Aorta (tissue), 5 donors: ENCODE measurements at regions not wholly inside any gene's neighbourhood (a gene's known extent, or its start where the extent isn't known, plus 50 kb on each side); places are given as distances from the start of the nearest gene placed in this dataset.

Source experiments
- ATAC-seq: fragments of 200-7000 bp; cut with Tn5 transposase; one replicate; pipeline ENCODE4 v1.9.1; 2022; ENCODE audit warnings: moderate library complexity; ENCODE audit not compliant: low FRiP score
- DNase-seq, 2 donors: peaks; one replicate each; pipeline ENCODE4 v3.0.0-alpha.2; 2020
- H3K27ac ChIP-seq, 2 donors: one replicate each; pipeline ENCODE4 v1.5.1; 2013; ENCODE audit warnings: low read length in 2 of 2, mild to moderate bottlenecking in 2 of 2, moderate library complexity in 2 of 2, control low read depth in 1 of 2, inconsistent platforms in 1 of 2, low read depth in 1 of 2
- H3K27me3 ChIP-seq, 2 donors: one replicate each; pipeline ENCODE4 v1.6.1; 2013; ENCODE audit warnings: control low read depth in 1 of 2, low read length in 1 of 2, mild to moderate bottlenecking in 1 of 2, moderate library complexity in 1 of 2; ENCODE audit not compliant: insufficient read depth in 2 of 2, control insufficient read depth in 1 of 2
- H3K36me3 ChIP-seq, 2 donors: one replicate each; pipeline ENCODE4 v1.6.1; 2013; ENCODE audit warnings: control low read depth in 1 of 2, low read length in 1 of 2, mild to moderate bottlenecking in 1 of 2; ENCODE audit not compliant: insufficient read depth in 2 of 2, control insufficient read depth in 1 of 2
- H3K4me1 ChIP-seq, 2 donors: one replicate each; pipeline ENCODE4 v1.6.1; 2013; ENCODE audit warnings: low read length in 2 of 2, control low read depth in 1 of 2, mild to moderate bottlenecking in 1 of 2, moderate library complexity in 1 of 2; ENCODE audit not compliant: insufficient read depth in 2 of 2, control insufficient read depth in 1 of 2
- H3K4me3 ChIP-seq, 2 donors: one replicate each; pipeline ENCODE4 v1.5.1; 2013; ENCODE audit warnings: low read length in 2 of 2, control low read depth in 1 of 2, mild to moderate bottlenecking in 1 of 2
- H3K9me3 ChIP-seq: one replicate; pipeline ENCODE4 v1.6.1; 2013; ENCODE audit warnings: mild to moderate bottlenecking, low read length; ENCODE audit not compliant: control insufficient read depth
- WGBS, 2 donors: extraction: QIAGEN DNeasy Blood & Tissue Kit; methylation state at CpG; one replicate each; pipeline ENCODE4 v1.1.7; 2013; 5-methylcytosine and 5-hydroxymethylcytosine counted together
- intact Hi-C, 2 donors: fragments of 100-400 bp; cut with DNase I; formaldehyde crosslinking; loops; one replicate each; pipeline versions ENCODE4 v1.14.2 to v1.15.0; 2022
- donor health status: healthy with polysubstance abuse.
- donor health status: Bipolar disorder and iron deficiency.
- donor health status: DM: no; HTN: no; CAD: no.
- donor health status: DM: no; HTN: no; CAD: no.
- donor health status: DM: yes; HTN: yes; CAD: no.

- DNase-seq (no peak), ATAC-seq (no peak)
- no peaks in the 10 kb centered on the region for H3K4me1 ChIP-seq
- H3K9me3 ChIP-seq: no peaks in the 10 kb centered on the region
- H3K27me3 ChIP-seq: no peaks in the 10 kb centered on the region
- no peaks in the 10 kb centered on the region for H3K36me3 ChIP-seq
- WGBS, 2 donors: 53 to 60% methylated on average over 2 of the region's 2 CpGs
- intact Hi-C loops: no loop called here
- H3K4me3 ChIP-seq: no peak overlapping the region
- no peak overlapping the region for H3K27ac ChIP-seq
These were observed 69.7 kb upstream of the EDNRB start for GRCh38 chr13:77988355-77988754.

GRCh38 chr13:77986713-77987112 lies 68.1 kb upstream of the EDNRB start:
- DNase-seq (no peak), ATAC-seq (no peak)
- Histone ChIP-seq H3K27me3 (no peaks in the 10 kb centered on the region), H3K36me3 (no peaks in the 10 kb centered on the region), H3K9me3 (no peaks in the 10 kb centered on the region), H3K4me1 (no peaks in the 10 kb centered on the region), H3K4me3 (no peak overlapping the region), H3K27ac (no peak overlapping the region)
- intact Hi-C loops: no loop called here
- WGBS, 2 donors: 79 to 84% methylated on average over 5 of the region's 5 CpGs

GRCh38 chr13:77985866-77986636 lies 67.4 kb upstream of the EDNRB start:
- intact Hi-C loops: no loop called here
- Histone ChIP-seq H3K9me3 (no peaks in the 10 kb centered on the region), H3K27ac (no peak overlapping the region), H3K27me3 (no peaks in the 10 kb centered on the region), H3K4me3 (no peak overlapping the region), H3K36me3 (no peaks in the 10 kb centered on the region), H3K4me1 (no peaks in the 10 kb centered on the region)
- no peak for ATAC-seq
- WGBS, 2 donors: 40% methylated on average over 3 of the region's 3 CpGs
- no peak for DNase-seq

- no peaks in the 10 kb centered on the region for H3K4me1 ChIP-seq
- ATAC-seq (no peak), DNase-seq (no peak)
- no peaks in the 10 kb centered on the region for H3K36me3 ChIP-seq
- H3K27me3 ChIP-seq: no peaks in the 10 kb centered on the region
- no peaks in the 10 kb centered on the region for H3K9me3 ChIP-seq
- intact Hi-C loops: no loop called here
- WGBS, 2 donors: 19 to 27% methylated on average over 1 of the region's 1 CpG
- H3K27ac ChIP-seq: no peak overlapping the region
- no peak overlapping the region for H3K4me3 ChIP-seq
These were observed 62.8 kb upstream of the EDNRB start for GRCh38 chr13:77981281-77981881.

GRCh38 chr13:77980592-77980991 lies 62.0 kb upstream of the EDNRB start:
- DNase-seq: no peak
- peaks cover 2% of the 10 kb centered on the region for H3K9me3 ChIP-seq
- 5 to 9% methylated on average over 2 of the region's 2 CpGs for WGBS, 2 donors
- no peaks in the 10 kb centered on the region for H3K4me1 ChIP-seq
- H3K27ac ChIP-seq: no peak overlapping the region
- intact Hi-C loops: no loop called here
- ATAC-seq: no peak
- H3K27me3 ChIP-seq: no peaks in the 10 kb centered on the region
- no peaks in the 10 kb centered on the region for H3K36me3 ChIP-seq
- H3K4me3 ChIP-seq: no peak overlapping the region

- no peak overlapping the region for H3K27ac ChIP-seq
- 51 to 60% methylated on average over 3 of the region's 3 CpGs for WGBS, 2 donors
- H3K27me3 ChIP-seq: no peaks in the 10 kb centered on the region
- intact Hi-C loops: no loop called here
- H3K4me3 ChIP-seq: no peak overlapping the region
- ATAC-seq: no peak
- H3K36me3 ChIP-seq: no peaks in the 10 kb centered on the region
- no peaks in the 10 kb centered on the region for H3K4me1 ChIP-seq
- DNase-seq: no peak
- peaks cover 2% of the 10 kb centered on the region for H3K9me3 ChIP-seq
These were observed 61.2 kb upstream of the EDNRB start for GRCh38 chr13:77979721-77980385.

- intact Hi-C loops: no loop called here
- Histone ChIP-seq H3K4me1 (no peaks in the 10 kb centered on the region), H3K27ac (no peak overlapping the region), H3K27me3 (no peaks in the 10 kb centered on the region), H3K9me3 (peaks cover 2% of the 10 kb centered on the region), H3K36me3 (no peaks in the 10 kb centered on the region), H3K4me3 (no peak overlapping the region)
- DNase-seq (no peak), ATAC-seq (no peak)
- 81 to 87% methylated on average over 14 of the region's 14 CpGs for WGBS, 2 donors
These were observed 56.9 kb upstream of the EDNRB start for GRCh38 chr13:77975358-77976042.

GRCh38 chr13:77969299-77969698 lies 50.7 kb upstream of the EDNRB start:
- H3K36me3 ChIP-seq: no peaks in the 10 kb centered on the region
- no peaks in the 10 kb centered on the region for H3K27me3 ChIP-seq
- H3K9me3 ChIP-seq: no peaks in the 10 kb centered on the region
- WGBS, 2 donors: 36 to 46% methylated on average over 5 of the region's 5 CpGs
- DNase-seq (no peak), ATAC-seq (no peak)
- H3K27ac ChIP-seq: no peak overlapping the region
- intact Hi-C loops: no loop called here
- no peak overlapping the region for H3K4me3 ChIP-seq
- H3K4me1 ChIP-seq: no peaks in the 10 kb centered on the region
